ENCODE measurements at regions not wholly inside any gene's neighbourhood (a gene's known extent, or its start where the extent isn't known, plus 50 kb on each side); places are given as distances from the start of the nearest gene placed in this dataset.

DNA sequence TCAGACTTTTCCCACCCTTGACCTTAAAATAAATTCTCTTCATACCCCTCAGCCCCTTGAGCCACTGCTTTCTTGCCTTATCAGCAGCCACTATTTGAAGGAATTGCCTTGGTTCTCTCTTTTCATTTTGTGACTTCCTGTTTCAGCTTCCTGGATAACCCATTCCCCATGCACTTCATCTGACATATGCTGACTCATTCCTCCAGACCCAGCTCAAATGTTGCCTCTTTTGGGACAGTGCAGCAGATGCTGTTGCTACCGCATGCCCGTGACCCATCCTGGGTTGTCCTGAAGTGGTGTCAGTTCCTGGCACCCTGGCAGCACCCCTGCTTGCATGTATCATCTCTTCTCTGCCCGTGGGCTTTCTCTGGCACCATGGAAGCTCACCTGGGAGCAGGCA, 496.1 kb downstream of the PTPRU start:
- Histone ChIP-seq H3K4me3 (ENCODE audit: low read depth, low read length) (no peak overlapping the region), H3K36me3 (ENCODE audit: control insufficient read depth, insufficient read depth, low read length) (no peaks in the 10 kb centered on the region), H3K9me3 (ENCODE audit: control insufficient read depth in 2 of 2, low read length in 2 of 2) (no peaks in the 10 kb centered on the region), H3K4me1 (ENCODE audit: control insufficient read depth, insufficient read depth, low read length, poor library complexity, severe bottlenecking) (no peaks in the 10 kb centered on the region), H3K27ac (ENCODE audit: insufficient read depth, low read length, poor library complexity, severe bottlenecking) (no peak overlapping the region), H3K27me3 (ENCODE audit: control insufficient read depth, insufficient read depth, low read length) (no peaks in the 10 kb centered on the region)
- no peaks in the 10 kb centered on the region for H3K27me3 Mint-ChIP-seq
- peaks cover 0 to 5% (median 0%) of the 10 kb centered on the region in 4 donors for H3K4me1 Mint-ChIP-seq
- H3K9me3 Mint-ChIP-seq, result peaks cover 0 to 4% (median 0%) of the 10 kb centered on the region in 7 donors
- H3K27ac Mint-ChIP-seq, result no peak overlapping the region
- DNase-seq (no peak), ATAC-seq (ENCODE audit: low read depth in 2 of 2) (no peak)
- H3K36me3 Mint-ChIP-seq, result no peaks in the 10 kb centered on the region
- H3K4me3 Mint-ChIP-seq, result no peak overlapping the region

DNA sequence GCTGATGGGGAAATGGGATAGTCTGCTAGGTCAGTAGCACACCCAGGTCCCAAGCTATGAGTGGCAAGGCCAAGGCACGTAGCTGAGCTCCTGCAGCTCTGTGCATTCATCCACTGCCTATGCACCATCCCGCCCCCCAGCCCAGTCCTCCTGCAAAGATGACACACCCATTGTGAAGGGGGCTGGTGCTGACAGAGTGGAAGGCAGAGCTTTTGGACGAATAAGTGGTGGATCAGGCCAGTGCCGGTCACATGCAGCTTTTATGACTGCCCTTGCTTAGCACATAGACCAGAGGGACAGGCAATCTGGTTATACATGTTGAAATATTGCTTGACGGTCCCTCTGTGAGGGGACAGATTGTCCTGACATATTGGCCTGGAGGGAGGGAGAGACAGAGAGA, 494.3 kb downstream of the PTPRU start:
- ATAC-seq (ENCODE audit: low read depth in 2 of 2), result no peak
- Mint-ChIP-seq H3K4me3 (no peak overlapping the region), H3K27ac (no peak overlapping the region), H3K9me3 (peaks cover 0 to 4% (median 0%) of the 10 kb centered on the region in 7 donors), H3K4me1 (peaks cover 0 to 5% (median 0%) of the 10 kb centered on the region in 4 donors), H3K36me3 (no peaks in the 10 kb centered on the region), H3K27me3 (no peaks in the 10 kb centered on the region)
- Histone ChIP-seq H3K4me3 (ENCODE audit: low read depth, low read length) (no peak overlapping the region), H3K27ac (ENCODE audit: insufficient read depth, low read length, poor library complexity, severe bottlenecking) (no peak overlapping the region), H3K36me3 (ENCODE audit: control insufficient read depth, insufficient read depth, low read length) (no peaks in the 10 kb centered on the region), H3K27me3 (ENCODE audit: control insufficient read depth, insufficient read depth, low read length) (no peaks in the 10 kb centered on the region), H3K4me1 (ENCODE audit: control insufficient read depth, insufficient read depth, low read length, poor library complexity, severe bottlenecking) (no peaks in the 10 kb centered on the region), H3K9me3 (ENCODE audit: control insufficient read depth in 2 of 2, low read length in 2 of 2) (no peaks in the 10 kb centered on the region)
- DNase-seq, result no peak

DNA sequence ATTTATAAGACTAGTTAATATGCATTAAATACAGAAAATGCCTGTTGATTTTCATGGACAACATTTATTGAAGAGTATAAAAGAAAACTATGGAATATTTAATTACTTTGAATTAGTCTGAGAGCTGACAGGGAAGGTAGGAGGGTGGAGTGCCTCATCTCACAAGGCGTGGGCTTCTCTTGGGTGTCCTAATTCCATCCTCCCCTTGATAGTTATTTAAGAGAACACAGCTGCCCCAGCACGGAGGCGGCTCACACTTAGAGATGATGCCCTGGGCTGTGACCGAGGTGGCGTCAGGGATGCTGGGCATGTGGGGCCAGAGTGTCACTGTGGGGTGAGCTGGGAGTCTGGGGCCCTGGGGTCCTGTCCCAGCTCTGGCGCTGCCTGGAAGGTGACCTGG, 493.0 kb downstream of the PTPRU start:
- ATAC-seq (ENCODE audit: low read depth in 2 of 2) (no peak), DNase-seq (no peak)
- Histone ChIP-seq H3K27me3 (ENCODE audit: control insufficient read depth, insufficient read depth, low read length) (no peaks in the 10 kb centered on the region), H3K4me3 (ENCODE audit: low read depth, low read length) (no peak overlapping the region), H3K27ac (ENCODE audit: insufficient read depth, low read length, poor library complexity, severe bottlenecking) (no peak overlapping the region), H3K9me3 (ENCODE audit: control insufficient read depth in 2 of 2, low read length in 2 of 2) (no peaks in the 10 kb centered on the region), H3K36me3 (ENCODE audit: control insufficient read depth, insufficient read depth, low read length) (no peaks in the 10 kb centered on the region), H3K4me1 (ENCODE audit: control insufficient read depth, insufficient read depth, low read length, poor library complexity, severe bottlenecking) (no peaks in the 10 kb centered on the region)
- Mint-ChIP-seq H3K4me1 (peaks cover 0 to 5% (median 0%) of the 10 kb centered on the region in 4 donors), H3K27me3 (no peaks in the 10 kb centered on the region), H3K36me3 (no peaks in the 10 kb centered on the region), H3K27ac (no peak overlapping the region), H3K4me3 (no peak overlapping the region), H3K9me3 (peaks cover 0 to 4% (median 0%) of the 10 kb centered on the region in 7 donors)

DNA sequence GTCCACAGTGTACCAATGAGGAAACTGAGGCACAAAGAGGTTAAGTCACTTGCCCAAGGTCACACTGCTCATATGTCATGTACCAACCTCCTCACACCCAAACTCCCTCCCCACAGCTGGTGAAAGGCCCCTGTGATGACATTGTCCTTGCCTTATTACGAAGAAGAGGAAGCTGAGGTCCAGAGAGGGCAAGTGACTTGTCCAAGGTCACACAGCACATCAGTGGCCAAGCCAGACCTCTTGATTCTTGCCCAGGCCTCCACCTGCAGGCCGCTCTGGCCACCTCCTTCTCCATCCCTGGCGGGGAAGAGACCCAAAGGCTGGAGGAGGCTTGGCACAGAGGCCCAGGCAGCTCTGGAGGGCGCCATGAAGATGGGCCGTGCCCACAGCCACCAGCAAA, 492.4 kb downstream of the PTPRU start:
- Mint-ChIP-seq H3K27ac (no peak overlapping the region), H3K27me3 (no peaks in the 10 kb centered on the region), H3K4me1 (peaks cover 0 to 5% (median 0%) of the 10 kb centered on the region in 4 donors), H3K9me3 (peaks cover 0 to 6% (median 2%) of the 10 kb centered on the region in 7 donors), H3K36me3 (no peaks in the 10 kb centered on the region), H3K4me3 (no peak overlapping the region)
- H3K9me3 ChIP-seq (ENCODE audit: control insufficient read depth in 2 of 2, low read length in 2 of 2), result no peaks in the 10 kb centered on the region
- H3K27ac ChIP-seq (ENCODE audit: insufficient read depth, low read length, poor library complexity, severe bottlenecking), result no peak overlapping the region
- no peaks in the 10 kb centered on the region for H3K36me3 ChIP-seq (ENCODE audit: control insufficient read depth, insufficient read depth, low read length)
- H3K4me1 ChIP-seq (ENCODE audit: control insufficient read depth, insufficient read depth, low read length, poor library complexity, severe bottlenecking), result no peaks in the 10 kb centered on the region
- no peaks in the 10 kb centered on the region for H3K27me3 ChIP-seq (ENCODE audit: control insufficient read depth, insufficient read depth, low read length)
- H3K4me3 ChIP-seq (ENCODE audit: low read depth, low read length), result no peak overlapping the region
- no peak for ATAC-seq (ENCODE audit: low read depth in 2 of 2)
- DNase-seq, result no peak

DNA sequence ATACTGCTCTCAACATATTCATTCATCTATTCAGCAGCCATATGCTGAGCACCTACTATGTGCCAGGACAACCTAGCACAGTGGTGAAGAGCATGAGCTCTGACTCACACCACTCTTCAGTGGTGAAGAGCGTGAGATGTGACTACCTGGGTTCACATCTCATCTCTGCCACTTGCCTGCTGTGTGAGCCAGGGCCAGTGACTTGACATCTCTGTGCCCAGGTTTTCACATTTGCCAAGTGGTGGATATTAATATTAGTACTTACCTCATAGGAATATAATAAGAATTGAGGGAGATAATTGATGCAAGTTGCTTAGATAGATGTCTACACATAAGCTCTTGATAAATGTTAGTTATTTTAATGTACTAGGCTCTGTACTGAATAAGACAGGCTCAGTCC, 488.9 kb downstream of the PTPRU start:
- no peak overlapping the region for H3K27ac Mint-ChIP-seq
- Histone ChIP-seq H3K4me1 (ENCODE audit: control insufficient read depth, insufficient read depth, low read length, poor library complexity, severe bottlenecking) (no peaks in the 10 kb centered on the region), H3K9me3 (ENCODE audit: control insufficient read depth in 2 of 2, low read length in 2 of 2) (peaks cover 10 to 15% of the 10 kb centered on the region in 2 experiments), H3K27ac (ENCODE audit: insufficient read depth, low read length, poor library complexity, severe bottlenecking) (no peak overlapping the region), H3K36me3 (ENCODE audit: control insufficient read depth, insufficient read depth, low read length) (no peaks in the 10 kb centered on the region), H3K27me3 (ENCODE audit: control insufficient read depth, insufficient read depth, low read length) (no peaks in the 10 kb centered on the region), H3K4me3 (ENCODE audit: low read depth, low read length) (no peak overlapping the region)
- H3K4me1 Mint-ChIP-seq, result no peaks in the 10 kb centered on the region
- peaks cover 4% of the 10 kb centered on the region for H3K36me3 Mint-ChIP-seq
- peaks cover 5% of the 10 kb centered on the region for H3K27me3 Mint-ChIP-seq
- peaks cover 0 to 25% (median 3%) of the 10 kb centered on the region in 7 donors for H3K9me3 Mint-ChIP-seq
- no peak for DNase-seq
- no peak overlapping the region for H3K4me3 Mint-ChIP-seq
- ATAC-seq (ENCODE audit: low read depth in 2 of 2), result no peak

DNA sequence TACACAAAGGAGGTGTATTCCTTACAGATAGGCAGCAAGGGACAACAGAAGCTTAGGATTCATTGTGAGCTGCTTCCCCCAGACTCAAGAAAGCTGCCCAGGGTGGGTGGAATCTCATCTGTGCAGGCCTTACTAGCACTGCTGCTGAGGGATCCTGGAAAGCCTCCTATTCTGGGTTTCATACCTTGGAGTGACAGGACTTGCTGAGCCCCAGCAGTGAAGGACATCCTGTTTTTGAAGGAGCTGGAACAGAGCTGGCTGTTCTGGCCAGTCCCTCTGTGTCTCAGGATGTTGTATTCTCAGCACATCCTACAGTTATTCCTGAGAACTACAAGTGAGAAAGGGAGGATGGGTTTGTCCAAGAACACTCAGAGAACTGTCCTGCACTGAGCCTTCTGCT, 486.3 kb downstream of the PTPRU start:
- no peak overlapping the region for H3K4me3 Mint-ChIP-seq
- ATAC-seq (ENCODE audit: low read depth in 2 of 2), result no peak

DNA sequence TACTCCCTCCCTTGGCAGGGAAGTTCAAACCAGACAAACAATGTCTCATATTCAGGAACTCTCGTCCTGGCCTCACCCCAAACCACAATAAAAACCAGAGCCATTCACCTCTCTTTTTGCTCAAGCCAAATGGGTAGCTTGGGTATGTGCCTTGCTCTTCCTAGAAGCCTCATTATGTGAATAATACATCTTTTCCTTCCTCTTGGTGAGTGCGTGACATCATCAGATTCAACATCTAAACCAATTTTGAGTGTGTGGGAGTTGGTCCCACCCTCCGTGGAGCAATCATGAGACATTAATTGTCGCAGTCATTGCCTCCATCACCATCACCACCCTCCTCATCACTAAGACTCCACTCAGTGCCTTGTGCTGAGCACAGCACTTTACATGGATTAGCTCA, 482.9 kb downstream of the PTPRU start:
- Histone ChIP-seq H3K4me1 (ENCODE audit: control insufficient read depth, insufficient read depth, low read length, poor library complexity, severe bottlenecking) (no peaks in the 10 kb centered on the region), H3K36me3 (ENCODE audit: control insufficient read depth, insufficient read depth, low read length) (no peaks in the 10 kb centered on the region), H3K27ac (ENCODE audit: insufficient read depth, low read length, poor library complexity, severe bottlenecking) (no peak overlapping the region), H3K4me3 (ENCODE audit: low read depth, low read length) (no peak overlapping the region), H3K27me3 (ENCODE audit: control insufficient read depth, insufficient read depth, low read length) (no peaks in the 10 kb centered on the region), H3K9me3 (ENCODE audit: control insufficient read depth in 2 of 2, low read length in 2 of 2) (peaks cover 10 to 15% of the 10 kb centered on the region in 2 experiments)
- ATAC-seq (ENCODE audit: low read depth in 2 of 2) (no peak), DNase-seq (no peak)
- H3K9me3 Mint-ChIP-seq, result peaks cover 0 to 41% (median 11%) of the 10 kb centered on the region in 7 donors
- H3K27me3 Mint-ChIP-seq, result peaks cover 9% of the 10 kb centered on the region
- H3K4me1 Mint-ChIP-seq, result no peaks in the 10 kb centered on the region
- H3K27ac Mint-ChIP-seq, result no peak overlapping the region
- peaks cover 4% of the 10 kb centered on the region for H3K36me3 Mint-ChIP-seq
- no peak overlapping the region for H3K4me3 Mint-ChIP-seq

More for the DNA sequence above, 486.3 kb downstream of the PTPRU start:
- Histone ChIP-seq H3K4me3 (ENCODE audit: low read depth, low read length) (no peak overlapping the region), H3K4me1 (ENCODE audit: control insufficient read depth, insufficient read depth, low read length, poor library complexity, severe bottlenecking) (no peaks in the 10 kb centered on the region), H3K27me3 (ENCODE audit: control insufficient read depth, insufficient read depth, low read length) (no peaks in the 10 kb centered on the region), H3K9me3 (ENCODE audit: control insufficient read depth in 2 of 2, low read length in 2 of 2) (peaks cover 10 to 15% of the 10 kb centered on the region in 2 experiments), H3K27ac (ENCODE audit: insufficient read depth, low read length, poor library complexity, severe bottlenecking) (no peak overlapping the region), H3K36me3 (ENCODE audit: control insufficient read depth, insufficient read depth, low read length) (no peaks in the 10 kb centered on the region)
- Mint-ChIP-seq H3K4me1 (no peaks in the 10 kb centered on the region), H3K27ac (peak overlapping the region in 1 of 3 donors; percentile 63), H3K36me3 (peaks cover 4% of the 10 kb centered on the region), H3K27me3 (peaks cover 5% of the 10 kb centered on the region), H3K9me3 (peaks cover 0 to 37% (median 11%) of the 10 kb centered on the region in 7 donors)
- DNase-seq, result no peak

DNA sequence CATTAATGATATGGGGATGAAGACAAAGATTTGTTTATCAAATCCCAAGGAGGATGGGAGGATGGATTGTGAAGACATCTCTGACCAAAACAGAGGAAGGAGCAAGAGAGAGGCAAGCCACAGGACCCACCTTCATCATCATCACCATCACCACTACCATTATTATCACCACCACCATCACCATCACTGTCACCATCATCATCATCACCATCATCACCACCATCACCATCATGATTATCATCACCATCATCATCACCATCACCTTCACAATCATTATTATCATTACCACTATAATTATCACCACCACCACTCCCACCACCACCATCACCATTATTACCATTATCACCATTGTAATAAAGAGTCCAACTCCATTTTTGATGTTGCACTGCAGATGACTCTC, 482.5 kb downstream of the PTPRU start:
- Mint-ChIP-seq H3K27ac (no peak overlapping the region), H3K36me3 (peaks cover 4% of the 10 kb centered on the region), H3K4me1 (no peaks in the 10 kb centered on the region), H3K9me3 (peaks cover 0 to 40% (median 9%) of the 10 kb centered on the region in 7 donors), H3K27me3 (peaks cover 9% of the 10 kb centered on the region), H3K4me3 (no peak overlapping the region)
- no peak for ATAC-seq (ENCODE audit: low read depth in 2 of 2)
- DNase-seq, result no peak
- Histone ChIP-seq H3K4me1 (ENCODE audit: control insufficient read depth, insufficient read depth, low read length, poor library complexity, severe bottlenecking) (no peaks in the 10 kb centered on the region), H3K27ac (ENCODE audit: insufficient read depth, low read length, poor library complexity, severe bottlenecking) (no peak overlapping the region), H3K9me3 (ENCODE audit: control insufficient read depth in 2 of 2, low read length in 2 of 2) (peaks cover 10 to 15% of the 10 kb centered on the region in 2 experiments), H3K4me3 (ENCODE audit: low read depth, low read length) (no peak overlapping the region), H3K27me3 (ENCODE audit: control insufficient read depth, insufficient read depth, low read length) (no peaks in the 10 kb centered on the region), H3K36me3 (ENCODE audit: control insufficient read depth, insufficient read depth, low read length) (no peaks in the 10 kb centered on the region)
